Transverse colon (tissue), 3 donors: ENCODE measurements at regions not wholly inside any gene's neighbourhood (a gene's known extent, or its start where the extent isn't known, plus 50 kb on each side); places are given as distances from the start of the nearest gene placed in this dataset.

Experiments
- EP300 ChIP-seq: sonication (generic); formaldehyde crosslinking; IDR thresholded peaks from one replicate; pipeline ENCODE4 v1.6.1; 2017; ENCODE audit warnings: antibody characterized with exemption, low read depth
- POLR2A ChIP-seq: fragments of 450-650 bp; IDR thresholded peaks from one replicate; pipeline ENCODE4 v1.6.1; 2016; ENCODE audit warnings: antibody characterized with exemption, mild to moderate bottlenecking, moderate library complexity
- TF ChIP-seq, protein P1 (sequence below), 5 experiments: fragments of 200-600 bp in 3 of 5; fragments of 450-650 bp in 2 of 5; sonication (generic) in 3 of 5; IDR thresholded peaks; 1 replicate in 2 of 5; 2 replicates in 3 of 5; pipeline ENCODE4 v1.5.1; 2016 to 2017; ENCODE audit warnings: antibody characterized with exemption in 5 of 5, inconsistent platforms in 3 of 5, mild to moderate bottlenecking in 2 of 5, moderate library complexity in 1 of 5

DNA sequence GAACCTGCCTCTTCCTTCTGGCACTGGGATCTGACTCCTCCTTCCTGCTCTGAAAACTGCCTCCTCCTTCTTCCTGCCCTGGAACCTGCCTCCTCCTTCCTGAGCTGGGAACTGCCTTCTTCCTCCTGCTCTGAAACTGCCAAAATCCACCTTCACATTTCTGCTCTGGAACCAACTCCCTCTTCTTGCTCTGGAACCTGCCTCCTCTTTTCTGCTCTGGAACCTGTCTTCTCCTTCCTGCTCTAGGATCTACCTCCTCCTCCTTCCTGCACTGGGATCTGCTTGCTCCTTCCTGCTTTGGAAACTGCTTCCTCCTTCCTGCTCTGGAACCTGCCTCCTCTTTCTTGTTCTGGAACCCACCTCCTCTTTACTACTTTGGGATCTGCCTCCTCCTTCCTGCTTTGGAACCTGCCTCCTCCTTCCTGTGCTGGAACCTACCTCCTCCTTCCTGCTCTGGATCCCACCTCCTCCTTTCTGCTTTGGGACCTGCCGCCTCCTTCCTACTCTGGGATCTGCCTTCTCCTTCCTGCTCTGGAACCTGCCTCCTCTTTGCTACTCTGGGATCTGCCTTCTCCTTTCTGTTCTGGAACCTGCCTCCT, 315.5 kb downstream of the PRL start:
- TF ChIP-seq, protein P1, sequence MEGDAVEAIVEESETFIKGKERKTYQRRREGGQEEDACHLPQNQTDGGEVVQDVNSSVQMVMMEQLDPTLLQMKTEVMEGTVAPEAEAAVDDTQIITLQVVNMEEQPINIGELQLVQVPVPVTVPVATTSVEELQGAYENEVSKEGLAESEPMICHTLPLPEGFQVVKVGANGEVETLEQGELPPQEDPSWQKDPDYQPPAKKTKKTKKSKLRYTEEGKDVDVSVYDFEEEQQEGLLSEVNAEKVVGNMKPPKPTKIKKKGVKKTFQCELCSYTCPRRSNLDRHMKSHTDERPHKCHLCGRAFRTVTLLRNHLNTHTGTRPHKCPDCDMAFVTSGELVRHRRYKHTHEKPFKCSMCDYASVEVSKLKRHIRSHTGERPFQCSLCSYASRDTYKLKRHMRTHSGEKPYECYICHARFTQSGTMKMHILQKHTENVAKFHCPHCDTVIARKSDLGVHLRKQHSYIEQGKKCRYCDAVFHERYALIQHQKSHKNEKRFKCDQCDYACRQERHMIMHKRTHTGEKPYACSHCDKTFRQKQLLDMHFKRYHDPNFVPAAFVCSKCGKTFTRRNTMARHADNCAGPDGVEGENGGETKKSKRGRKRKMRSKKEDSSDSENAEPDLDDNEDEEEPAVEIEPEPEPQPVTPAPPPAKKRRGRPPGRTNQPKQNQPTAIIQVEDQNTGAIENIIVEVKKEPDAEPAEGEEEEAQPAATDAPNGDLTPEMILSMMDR (IDR thresholded peaks at IDR 0.05), result no peak
- no peak for TF ChIP-seq POLR2A
- TF ChIP-seq EP300, result no peak
